ENCODE measurements at regions not wholly inside any gene's neighbourhood (a gene's known extent, or its start where the extent isn't known, plus 50 kb on each side); places are given as distances from the start of the nearest gene placed in this dataset.
A peak's percentile ranks its signal among the peaks of the same experiment; 100 is the strongest.

GRCh38 chr1:234975941-234976860 lies 152.4 kb downstream of the TOMM20 start:
- H3K9me3 ChIP-seq (ENCODE audit: control insufficient read depth, low read depth, low read length), result no peaks in the 10 kb centered on the region
- no peaks in the 10 kb centered on the region for H4K20me1 ChIP-seq (ENCODE audit: control insufficient read depth, extremely low read depth, insufficient read depth, low read length)
- no peaks in the 10 kb centered on the region for H3K79me2 ChIP-seq (ENCODE audit: control insufficient read depth, insufficient read depth, low read length)
- no peak overlapping the region for H3K9ac ChIP-seq (ENCODE audit: control insufficient read depth, extremely low read depth, insufficient read depth, low read length)
- no peak for FAIRE-seq
- H3K4me2 ChIP-seq (ENCODE audit: control insufficient read depth, extremely low read depth, insufficient read depth, low read depth, low read length), result no peak overlapping the region
- H3K4me3 ChIP-seq (ENCODE audit: control insufficient read depth in 2 of 3, extremely low read depth in 1 of 3, insufficient read depth in 2 of 3, low read depth in 1 of 3, low read length in 3 of 3), result no peak overlapping the region
- H2AFZ ChIP-seq (ENCODE audit: control insufficient read depth, low read length), result no peak overlapping the region
- peak overlapping the region; percentile 51 for H3K27ac ChIP-seq (ENCODE audit: control insufficient read depth, insufficient read depth, low read length)
- H3K36me3 ChIP-seq (ENCODE audit: control insufficient read depth in 2 of 2, extremely low read depth in 1 of 2, insufficient read depth in 2 of 2, low read length in 2 of 2), result no peaks in the 10 kb centered on the region
- no peaks in the 10 kb centered on the region for H3K27me3 ChIP-seq (ENCODE audit: control insufficient read depth, extremely low read depth, insufficient read depth, low read length)
- H3K9me1 ChIP-seq (ENCODE audit: control insufficient read depth, extremely low read depth, insufficient read depth, low read length), result no peaks in the 10 kb centered on the region
- peaks cover 38% of the 10 kb centered on the region for H3K4me1 ChIP-seq (ENCODE audit: control insufficient read depth, extremely low read depth, insufficient read depth, low read length)
- dilution Hi-C loops (cut with MboI; ENCODE audit: extremely low pct_ligation_motif_present, low sequenced_read_pairs), result loop anchor here (10.0 kb wide), 1 partner anchor 99 kb away; no protein-coding TSS in a partner anchor
- no peak for TF ChIP-seq CTCF (optimal IDR thresholded peaks at IDR 0.05 in 1 of 3, IDR thresholded peaks at IDR 0.05 in 1 of 3, conservative IDR thresholded peaks at IDR 0.05 in 1 of 3; ENCODE audit: extremely low read depth in 1 of 3, insufficient read depth in 2 of 3, low read length in 3 of 3)
- no peak for TF ChIP-seq EZH2 (IDR thresholded peaks at IDR 0.05; ENCODE audit: low read length)
- no peak for DNase-seq (ENCODE audit: low read depth, low spot score)

- DNase-seq (ENCODE audit: low read depth, low spot score), result peak; percentile 62
These were observed 153.3 kb downstream of the TOMM20 start for GRCh38 chr1:234975122-234975940.

More at GRCh38 chr1:234975122-234975940, 153.3 kb downstream of the TOMM20 start:
- Histone ChIP-seq H3K79me2 (ENCODE audit: control insufficient read depth, insufficient read depth, low read length) (no peaks in the 10 kb centered on the region), H3K9me3 (ENCODE audit: control insufficient read depth, low read depth, low read length) (no peaks in the 10 kb centered on the region), H3K4me3 (ENCODE audit: control insufficient read depth in 2 of 3, extremely low read depth in 1 of 3, insufficient read depth in 2 of 3, low read depth in 1 of 3, low read length in 3 of 3) (no peak overlapping the region), H3K27me3 (ENCODE audit: control insufficient read depth, extremely low read depth, insufficient read depth, low read length) (no peaks in the 10 kb centered on the region), H3K4me2 (ENCODE audit: control insufficient read depth, extremely low read depth, insufficient read depth, low read depth, low read length) (peak overlapping the region; percentile 36), H3K9ac (ENCODE audit: control insufficient read depth, extremely low read depth, insufficient read depth, low read length) (no peak overlapping the region), H4K20me1 (ENCODE audit: control insufficient read depth, extremely low read depth, insufficient read depth, low read length) (no peaks in the 10 kb centered on the region), H3K27ac (ENCODE audit: control insufficient read depth, insufficient read depth, low read length) (peak overlapping the region; percentile 51), H3K4me1 (ENCODE audit: control insufficient read depth, extremely low read depth, insufficient read depth, low read length) (peaks cover 38% of the 10 kb centered on the region), H3K36me3 (ENCODE audit: control insufficient read depth in 2 of 2, extremely low read depth in 1 of 2, insufficient read depth in 2 of 2, low read length in 2 of 2) (no peaks in the 10 kb centered on the region), H3K9me1 (ENCODE audit: control insufficient read depth, extremely low read depth, insufficient read depth, low read length) (no peaks in the 10 kb centered on the region), H2AFZ (ENCODE audit: control insufficient read depth, low read length) (no peak overlapping the region)
- peak; percentile 44 for FAIRE-seq
- TF ChIP-seq EZH2 (IDR thresholded peaks at IDR 0.05; ENCODE audit: low read length) (no peak), CTCF (optimal IDR thresholded peaks at IDR 0.05 in 1 of 3, IDR thresholded peaks at IDR 0.05 in 1 of 3, conservative IDR thresholded peaks at IDR 0.05 in 1 of 3; ENCODE audit: extremely low read depth in 1 of 3, insufficient read depth in 2 of 3, low read length in 3 of 3) (no peak)
- dilution Hi-C loops (cut with MboI; ENCODE audit: extremely low pct_ligation_motif_present, low sequenced_read_pairs), result loop anchor here (10.0 kb wide), 1 partner anchor 99 kb away; no protein-coding TSS in a partner anchor
